ENCODE measurements at regions not wholly inside any gene's neighbourhood (a gene's known extent, or its start where the extent isn't known, plus 50 kb on each side); places are given as distances from the start of the nearest gene placed in this dataset.

GRCh38 chr2:128622371-128622770 is 303.7 kb upstream of the HS6ST1 start:
- no peak for DNase-seq

- DNase-seq, result no peak
Measured at GRCh38 chr2:128622955-128623620, 304.4 kb upstream of the HS6ST1 start.

- DNase-seq, result no peak
Measured at GRCh38 chr2:128623776-128624761, 305.4 kb upstream of the HS6ST1 start.

- DNase-seq, result no peak
Measured at GRCh38 chr2:128624956-128625355, 306.3 kb upstream of the HS6ST1 start.

GRCh38 chr2:128625421-128625820 is 306.8 kb upstream of the HS6ST1 start:
- no peak for DNase-seq

- no peak for DNase-seq
Measured at GRCh38 chr2:128625963-128626759, 307.5 kb upstream of the HS6ST1 start.

- DNase-seq, result no peak
Measured at GRCh38 chr2:128626760-128627511, 308.3 kb upstream of the HS6ST1 start.

- DNase-seq, result no peak
Measured at GRCh38 chr2:128628206-128628605, 309.5 kb upstream of the HS6ST1 start.

- DNase-seq, result no peak
Measured at GRCh38 chr2:128628996-128629395, 310.3 kb upstream of the HS6ST1 start.

- no peak for DNase-seq
Measured at GRCh38 chr2:128630974-128631697, 312.5 kb upstream of the HS6ST1 start.

- no peak for DNase-seq
Measured at GRCh38 chr2:128631698-128632500, 313.2 kb upstream of the HS6ST1 start.

GRCh38 chr2:128632501-128632800 is 313.8 kb upstream of the HS6ST1 start:
- no peak for DNase-seq

- no peak for DNase-seq
Measured at GRCh38 chr2:128633501-128633900, 314.8 kb upstream of the HS6ST1 start.

GRCh38 chr2:128635361-128635900 is 316.8 kb upstream of the HS6ST1 start:
- DNase-seq, result no peak

GRCh38 chr2:128636802-128637147 is 318.1 kb upstream of the HS6ST1 start:
- DNase-seq, result no peak

- DNase-seq, result no peak
Measured at GRCh38 chr2:128637481-128638155, 318.9 kb upstream of the HS6ST1 start.

GRCh38 chr2:128638341-128639119 is 319.9 kb upstream of the HS6ST1 start:
- DNase-seq, result no peak

- DNase-seq, result no peak
Measured at GRCh38 chr2:128639120-128639477, 320.4 kb upstream of the HS6ST1 start.

GRCh38 chr2:128639693-128640092 is 321.0 kb upstream of the HS6ST1 start:
- DNase-seq, result no peak
